Hematopoietic multipotent progenitor cell (in vitro differentiated cells): ENCODE measurements at regions not wholly inside any gene's neighbourhood (a gene's known extent, or its start where the extent isn't known, plus 50 kb on each side); places are given as distances from the start of the nearest gene placed in this dataset.
A peak's percentile ranks its signal among the peaks of the same experiment; 100 is the strongest.
"Not testable (repeated sequence)": the region's sequence is repeated elsewhere in the genome, so short reads cannot be mapped to it uniquely, and the experiment has no call there.

Source experiments
- DNase-seq, 3 donors: peaks; one replicate each; pipeline ENCODE4 v3.0.0-alpha.2; 2011 to 2015; ENCODE audit warnings: low read depth in 2 of 3, low spot score in 2 of 3

DNA sequence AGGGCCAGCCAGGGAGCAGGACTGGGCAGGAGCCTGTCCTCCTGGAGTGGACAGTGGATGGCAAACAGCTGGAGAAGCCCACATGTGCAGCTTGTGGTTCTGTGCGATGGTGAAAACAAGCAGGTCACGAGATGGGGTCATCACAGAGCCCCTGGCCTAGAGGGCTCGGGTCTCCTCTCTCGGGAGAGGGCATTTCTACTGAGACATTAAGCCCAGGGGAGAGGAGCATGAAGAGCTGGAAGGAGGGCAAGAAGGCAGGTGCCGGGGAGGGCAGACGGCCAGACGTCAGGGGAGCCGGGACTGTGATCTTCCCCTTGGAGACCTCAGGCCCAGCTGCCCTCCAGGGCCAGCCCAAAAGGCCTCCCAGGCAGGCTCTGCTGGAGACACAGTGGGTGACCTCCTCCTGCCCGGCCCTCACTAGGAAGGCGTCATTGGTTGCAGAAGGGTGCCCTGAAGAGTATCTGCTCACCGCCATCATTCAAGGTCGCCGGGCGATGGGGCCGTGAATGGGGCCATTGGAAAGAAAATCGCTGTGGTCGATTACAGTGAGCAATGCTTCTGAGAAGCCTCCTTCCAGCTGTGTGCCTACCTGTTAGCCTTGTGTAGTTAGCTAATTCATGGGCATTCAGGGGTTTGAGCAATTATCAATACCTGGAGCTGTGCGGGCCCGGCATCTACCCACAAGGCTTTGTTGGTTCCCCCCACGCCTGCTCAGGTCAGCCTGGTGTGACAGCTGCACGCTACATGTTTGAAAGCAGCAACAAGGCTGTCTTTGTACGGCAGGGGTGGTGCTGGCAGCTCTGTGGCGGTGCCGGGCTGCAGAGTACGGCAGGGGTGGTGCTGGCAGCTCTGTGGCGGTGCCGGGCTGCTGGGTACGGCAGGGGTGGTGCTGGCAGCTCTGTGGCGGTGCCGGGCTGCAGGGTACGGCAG, 72.3 kb upstream of the ACTRT2 start:
- DNase-seq, result no peak

GRCh38 chr1:2949966-2950925, 71.0 kb upstream of the ACTRT2 start:
- no peak for DNase-seq

DNA sequence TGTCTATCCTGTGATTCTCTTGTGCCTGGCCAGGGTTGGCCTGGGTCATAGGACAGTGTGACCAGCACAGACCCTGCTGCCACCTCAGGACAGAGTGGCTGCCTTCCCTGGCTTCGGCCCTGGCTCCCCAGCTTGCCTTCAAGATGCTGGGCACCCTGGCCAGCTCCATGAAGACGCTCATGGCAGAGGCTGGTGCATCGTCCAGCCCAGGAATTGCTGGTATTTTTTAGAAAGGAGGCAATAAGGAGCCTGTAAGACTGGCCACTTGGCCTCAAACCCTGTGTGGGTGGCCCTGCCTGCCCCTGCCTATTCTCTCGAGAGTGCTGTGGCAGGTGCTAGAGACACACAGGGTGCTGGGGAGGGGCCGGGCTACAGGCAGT, 70.4 kb upstream of the ACTRT2 start:
- no peak for DNase-seq

GRCh38 chr1:2951856-2952255, 69.4 kb upstream of the ACTRT2 start:
- no peak for DNase-seq

DNA sequence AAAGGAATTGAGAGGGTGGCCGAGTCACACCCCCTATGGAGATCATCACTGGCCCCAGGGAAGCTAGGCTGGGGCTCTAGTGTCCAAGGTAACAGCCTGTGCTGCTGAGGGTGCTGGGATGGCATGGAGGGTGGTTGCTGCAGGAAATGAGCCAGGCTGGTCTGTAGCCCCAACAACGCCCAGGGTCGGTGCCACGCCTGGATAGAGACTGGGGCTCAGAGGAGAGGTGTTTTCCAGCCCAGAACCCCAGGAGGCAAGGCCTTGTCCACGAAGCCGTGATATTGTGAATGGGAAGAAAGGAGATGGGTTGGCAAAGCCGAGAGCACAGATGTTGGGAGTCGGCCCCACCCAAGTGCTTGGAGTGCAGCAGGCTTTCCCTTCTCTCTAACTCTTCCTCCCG, 68.9 kb upstream of the ACTRT2 start:
- DNase-seq, result no peak

GRCh38 chr1:2952992-2953391, 68.3 kb upstream of the ACTRT2 start:
- no peak for DNase-seq

DNA sequence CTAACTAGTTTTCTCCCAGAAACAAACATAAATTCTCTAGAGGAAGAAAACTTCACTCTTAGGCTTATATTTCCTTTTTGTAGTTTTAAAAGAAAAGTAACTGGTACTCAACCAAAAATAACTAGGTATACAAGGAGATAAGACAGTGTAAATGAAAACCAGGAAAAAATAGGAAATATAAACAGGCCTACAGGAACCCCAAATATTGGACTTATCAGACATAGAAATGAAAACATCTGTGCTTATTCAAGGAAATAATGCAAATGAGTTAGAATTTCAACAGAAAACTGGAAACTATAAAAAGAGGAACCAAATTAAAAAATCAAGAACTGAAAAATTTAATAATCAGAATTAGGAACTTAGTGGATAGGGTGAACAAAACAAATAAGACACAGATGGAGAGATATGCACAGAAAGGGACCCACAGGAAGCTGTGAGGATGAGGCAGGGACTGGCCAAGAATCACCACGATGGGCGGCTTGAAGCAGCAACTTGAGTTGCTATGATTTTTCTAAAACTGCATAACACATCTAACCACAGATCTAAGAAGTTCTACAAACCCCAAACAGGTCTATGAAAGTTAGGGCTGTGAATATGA, 67.5 kb upstream of the ACTRT2 start:
- no peak for DNase-seq

- no peak for DNase-seq
Measured at GRCh38 chr1:2955652-2956051, 65.6 kb upstream of the ACTRT2 start.

DNA sequence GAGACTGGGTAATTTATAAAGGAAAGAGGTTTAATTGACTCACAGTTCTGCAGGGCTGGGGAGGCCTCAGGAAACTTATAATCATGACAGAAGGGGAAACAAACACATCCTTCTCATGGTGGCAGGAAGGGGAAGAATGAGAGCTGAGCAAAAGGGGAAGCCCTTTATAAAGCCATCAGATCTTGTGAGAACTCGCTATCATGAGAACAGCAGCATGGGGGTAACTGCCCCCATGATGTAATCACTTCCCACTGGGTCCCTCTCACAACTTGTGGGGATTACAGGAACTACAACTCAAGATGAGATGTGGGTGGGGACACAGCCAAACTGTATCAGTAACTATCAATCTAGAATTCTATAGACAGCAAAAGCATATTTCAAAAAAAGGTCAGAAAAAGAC, 64.7 kb upstream of the ACTRT2 start:
- peak in 2 of 3 donors; percentile 25 to 57 for DNase-seq

DNA sequence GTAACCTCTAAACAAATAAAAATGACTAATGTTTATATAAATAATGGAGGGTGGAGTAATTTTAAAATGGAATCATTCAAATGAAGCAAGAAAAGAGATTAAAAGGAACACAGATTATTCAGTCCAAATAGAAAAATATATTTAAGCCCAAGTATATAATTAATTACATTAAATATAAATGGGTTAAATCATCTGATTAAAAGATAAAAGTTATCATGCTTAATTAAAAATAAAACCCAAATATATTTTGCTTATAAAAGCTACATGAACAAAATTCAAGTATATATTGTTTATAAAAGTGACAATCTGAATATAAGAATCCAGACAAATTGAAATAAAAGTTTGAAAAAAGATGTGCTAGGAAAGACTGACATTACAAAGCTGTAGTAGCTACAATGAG, 63.9 kb upstream of the ACTRT2 start:
- no peak for DNase-seq

GRCh38 chr1:2959881-2960280, 61.4 kb upstream of the ACTRT2 start:
- DNase-seq, result not testable (repeated sequence)

- no peak for DNase-seq
Measured at GRCh38 chr1:2961081-2961480, 60.2 kb upstream of the ACTRT2 start.

DNA sequence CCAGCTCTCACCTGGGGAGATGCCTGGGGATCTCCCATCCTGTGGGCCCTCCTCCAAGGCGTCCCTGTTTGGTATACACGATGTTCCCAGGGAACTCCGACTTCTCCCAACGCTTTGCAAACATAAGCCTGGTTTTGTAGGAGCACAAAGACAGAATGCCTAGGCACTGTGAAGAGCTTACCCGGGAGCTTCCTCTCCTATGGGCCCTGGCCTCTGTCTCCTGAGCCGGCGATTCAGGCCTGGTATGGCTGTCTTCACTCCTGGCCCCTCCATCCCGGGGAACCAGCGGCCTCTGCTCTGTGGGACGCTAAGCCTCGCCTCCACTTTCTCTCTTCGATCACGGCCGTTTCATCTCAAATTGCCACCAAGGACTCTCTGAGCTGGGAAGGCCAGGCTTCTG, 59.6 kb upstream of the ACTRT2 start:
- no peak for DNase-seq

DNA sequence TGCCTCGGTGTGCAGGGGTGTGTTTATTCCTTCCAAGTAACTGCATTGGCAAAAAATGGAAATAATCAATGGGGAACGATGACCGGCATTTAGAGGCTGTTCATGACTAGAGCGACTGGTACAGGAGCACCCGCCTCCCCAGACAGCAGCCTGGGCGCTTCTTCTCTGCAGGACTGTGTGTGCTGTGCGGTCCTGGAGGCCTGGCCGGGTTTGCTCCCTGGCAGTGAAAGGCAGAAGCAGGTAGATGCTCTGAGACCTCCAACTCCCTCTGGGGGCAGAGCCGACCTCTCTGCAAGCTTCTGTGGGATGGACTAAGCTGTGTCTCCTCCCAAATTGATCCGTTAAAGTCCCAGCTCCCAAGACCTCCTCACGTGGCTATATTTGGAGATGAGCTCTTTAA, 59.2 kb upstream of the ACTRT2 start:
- no peak for DNase-seq

GRCh38 chr1:2962541-2962940, 58.7 kb upstream of the ACTRT2 start:
- DNase-seq, result no peak

DNA sequence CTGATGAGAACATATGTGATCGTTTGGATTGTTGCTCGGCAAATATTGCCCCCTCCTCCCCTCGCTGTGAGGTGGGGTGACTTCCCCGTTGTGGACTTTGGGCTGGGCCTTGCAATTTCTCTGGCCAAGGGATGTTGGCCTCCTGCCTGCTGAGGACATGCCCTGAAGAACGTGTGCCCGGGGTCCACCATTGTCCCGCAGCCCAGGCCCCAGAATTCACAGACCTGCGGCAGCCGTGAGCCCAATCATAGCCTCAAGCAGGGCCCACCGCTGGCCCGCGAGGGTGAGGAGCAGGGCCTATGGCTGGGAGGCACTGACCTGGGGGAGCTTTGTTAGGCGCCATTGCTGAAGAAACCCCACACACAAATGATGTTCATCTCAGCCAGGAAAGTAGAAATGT, 58.3 kb upstream of the ACTRT2 start:
- DNase-seq, result no peak

DNA sequence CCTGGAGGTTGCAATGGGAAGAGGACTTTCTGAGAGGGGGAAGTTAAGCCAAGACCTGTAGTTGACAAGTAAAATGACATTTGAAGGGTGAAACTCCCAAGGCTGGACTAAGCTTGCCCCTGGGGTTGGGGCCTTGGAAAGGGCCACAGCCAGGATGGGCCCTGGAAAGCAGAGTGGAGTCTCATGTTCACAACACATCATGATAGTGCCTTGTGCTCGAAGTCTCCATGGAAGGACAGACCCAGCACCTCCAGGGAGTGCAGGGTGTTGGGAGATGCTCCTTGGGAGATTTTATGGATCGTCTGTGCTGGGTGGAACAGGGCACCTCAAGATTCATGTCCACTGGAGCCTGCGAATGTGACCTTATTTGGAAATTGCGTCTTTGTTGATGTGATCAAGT, 55.6 kb upstream of the ACTRT2 start:
- no peak for DNase-seq

DNA sequence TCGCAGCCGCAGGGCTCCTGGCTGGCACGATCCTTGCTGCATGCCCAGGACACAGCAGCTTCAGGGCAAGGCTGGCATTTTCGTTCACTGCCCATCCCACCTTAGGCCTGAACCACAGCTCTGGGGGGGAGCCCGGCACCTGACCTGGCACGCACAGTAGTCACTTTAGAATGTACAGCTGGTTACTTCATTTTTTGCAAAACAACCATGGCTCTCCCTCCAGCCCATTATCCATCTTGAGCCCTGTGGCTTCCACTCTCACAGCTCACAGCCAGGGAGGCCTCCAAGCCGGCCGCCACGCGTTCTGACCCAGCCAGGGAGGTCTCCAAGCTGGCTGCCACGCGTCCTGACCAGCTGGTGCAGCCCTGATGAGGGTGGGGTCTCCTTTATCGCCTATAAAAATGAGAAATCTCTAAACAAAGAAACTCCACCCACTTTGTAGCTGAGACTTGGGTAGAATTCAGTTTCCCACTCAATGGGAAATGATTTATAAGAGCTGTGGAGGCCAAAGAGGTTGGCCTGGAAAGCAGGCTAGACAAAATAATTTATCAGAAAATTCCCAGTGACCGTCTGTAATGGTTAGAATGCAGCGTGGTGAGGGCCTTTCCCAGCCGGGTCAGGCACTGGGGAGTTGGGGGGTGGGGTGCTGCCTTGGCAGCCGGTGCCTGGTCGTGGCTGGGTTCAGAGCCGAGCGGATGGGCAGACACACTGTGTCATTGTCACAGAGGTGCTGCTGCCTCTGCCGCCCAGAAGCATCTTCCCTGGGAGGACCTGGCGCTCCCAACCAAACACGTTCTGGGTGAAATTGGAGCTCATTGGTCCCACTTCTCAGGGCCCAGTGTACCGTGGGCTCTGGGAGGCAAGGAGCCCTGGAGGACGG, 54.6 kb upstream of the ACTRT2 start:
- no peak for DNase-seq

DNA sequence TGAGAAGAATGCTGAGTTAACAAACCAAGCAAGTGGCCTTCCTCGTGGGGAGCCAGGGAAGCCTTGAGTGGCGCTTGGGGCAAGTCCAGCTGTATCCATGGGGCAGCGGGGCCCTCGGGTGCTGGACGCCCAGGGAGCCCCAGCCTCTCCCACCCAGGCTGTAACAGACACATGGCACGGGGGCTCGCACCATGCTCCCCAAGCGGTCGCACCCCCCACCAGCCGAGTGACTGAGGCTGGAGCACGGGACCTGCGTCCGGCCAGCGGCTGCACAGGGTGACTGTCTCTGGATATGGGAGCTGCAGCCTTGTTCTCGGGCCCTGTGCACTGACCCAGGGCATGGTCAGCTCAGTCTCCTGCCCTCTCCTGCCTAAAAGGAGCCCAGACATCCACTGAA, 53.9 kb upstream of the ACTRT2 start:
- DNase-seq, result no peak

DNA sequence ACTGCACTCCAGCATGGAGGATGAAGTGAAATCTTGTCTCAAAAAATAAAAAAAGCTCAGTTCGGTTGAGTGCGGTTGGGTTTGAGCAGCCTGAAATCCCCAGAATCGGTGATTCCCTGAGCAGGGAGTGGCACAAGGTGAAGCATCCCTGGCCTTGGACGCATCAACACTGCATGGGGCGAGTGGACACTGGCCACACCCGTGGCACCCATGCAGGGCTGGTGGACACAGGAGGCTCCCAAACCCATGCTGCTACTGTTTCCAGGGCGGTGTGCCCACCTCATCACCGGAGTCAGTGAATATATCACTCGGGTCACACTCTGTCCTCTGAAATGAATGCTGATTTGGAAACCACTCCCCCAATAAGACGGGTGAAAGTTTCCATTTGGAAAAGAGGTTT, 53.4 kb upstream of the ACTRT2 start:
- DNase-seq, result no peak
